IPS DF 4.7 (cell line): ENCODE measurements at regions not wholly inside any gene's neighbourhood (a gene's known extent, or its start where the extent isn't known, plus 50 kb on each side); places are given as distances from the start of the nearest gene placed in this dataset.
"Not testable (repeated sequence)": the region's sequence is repeated elsewhere in the genome, so short reads cannot be mapped to it uniquely, and the experiment has no call there.

ENCODE experiments used
- DNase-seq: peaks from one replicate; pipeline ENCODE4 v3.0.0-alpha.2; 2013; ENCODE audit warnings: low spot score; ENCODE audit errors: extremely low read depth

- DNase-seq, result no peak
Measured at GRCh38 chr13:90613076-90613795, 734.3 kb upstream of the MIR17HG start.

GRCh38 chr13:90615236-90615635, 732.3 kb upstream of the MIR17HG start:
- no peak for DNase-seq

DNA sequence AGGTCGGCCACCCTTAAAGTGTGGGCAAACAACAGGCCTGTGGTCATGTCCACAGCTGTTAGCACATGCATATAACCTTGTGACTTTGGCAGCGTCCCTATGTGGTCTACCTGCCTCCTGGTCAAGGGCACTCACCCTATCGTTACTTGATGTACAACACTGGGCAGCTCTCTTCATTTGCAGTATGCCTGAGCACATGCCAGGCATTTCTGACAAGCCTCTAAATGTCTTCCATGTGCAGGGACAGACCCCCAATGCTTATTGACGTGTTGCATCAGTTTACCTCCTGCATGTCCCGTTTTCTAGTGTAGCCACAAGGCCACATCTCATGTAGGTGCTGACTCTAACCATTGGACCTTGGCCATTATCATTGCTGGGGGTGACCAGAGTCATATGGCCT, 731.7 kb upstream of the MIR17HG start:
- no peak for DNase-seq

- no peak for DNase-seq
Measured at GRCh38 chr13:90618133-90618532, 729.4 kb upstream of the MIR17HG start.

- DNase-seq, result no peak
Measured at GRCh38 chr13:90622541-90622940, 724.9 kb upstream of the MIR17HG start.

DNA sequence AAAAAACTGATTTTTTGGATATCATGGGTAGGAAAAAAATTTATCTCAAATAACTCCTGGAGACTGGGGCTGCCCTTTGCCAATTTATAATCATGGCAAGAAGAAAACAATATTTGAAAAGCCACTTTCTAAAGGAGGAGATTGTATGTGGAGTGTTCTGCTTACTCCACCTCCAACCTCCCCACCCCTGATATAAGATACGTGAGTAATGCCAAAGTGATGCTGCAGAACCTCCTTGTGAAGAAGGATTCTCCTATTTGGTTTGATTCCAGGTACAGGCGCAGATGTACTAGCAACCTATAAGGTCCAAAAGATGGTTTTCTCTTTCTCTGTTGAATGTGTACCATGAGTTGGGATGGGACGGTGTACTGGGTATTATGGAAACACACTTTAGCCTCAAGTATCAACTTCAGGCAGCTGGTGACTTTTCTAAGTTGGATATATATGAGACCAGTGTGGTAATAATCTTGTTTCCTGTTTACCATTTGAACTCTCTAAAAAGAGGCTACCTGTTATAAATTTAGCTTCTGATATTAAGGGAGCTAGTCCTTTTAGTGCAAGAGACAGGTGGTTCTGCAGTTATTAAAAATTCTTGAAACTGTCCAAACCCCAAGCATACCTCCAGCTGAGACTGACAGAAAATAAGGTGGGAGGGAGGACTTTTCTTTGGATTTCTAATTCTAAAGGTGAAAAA, 724.0 kb upstream of the MIR17HG start:
- DNase-seq, result no peak

DNA sequence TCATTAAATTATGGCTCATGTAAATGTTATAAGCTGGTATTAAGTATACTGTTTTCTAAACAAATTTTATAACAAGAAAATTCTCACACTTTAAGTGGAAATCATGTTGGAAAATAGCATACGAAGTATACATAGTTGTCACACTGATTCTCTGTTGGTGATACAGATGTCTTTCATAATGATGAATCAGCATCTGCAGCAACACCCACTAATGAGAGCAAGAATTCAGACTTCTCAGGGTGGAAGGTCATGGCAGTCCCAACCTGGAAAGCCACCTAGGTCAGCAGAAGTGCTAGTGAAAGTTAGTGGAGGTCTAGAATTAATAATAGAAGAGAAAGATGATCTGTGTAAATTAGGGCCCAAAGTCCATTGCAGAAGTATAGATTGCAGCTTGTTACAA, 719.7 kb upstream of the MIR17HG start:
- DNase-seq, result no peak

- DNase-seq, result no peak
Measured at GRCh38 chr13:90628471-90628870, 719.0 kb upstream of the MIR17HG start.

DNA sequence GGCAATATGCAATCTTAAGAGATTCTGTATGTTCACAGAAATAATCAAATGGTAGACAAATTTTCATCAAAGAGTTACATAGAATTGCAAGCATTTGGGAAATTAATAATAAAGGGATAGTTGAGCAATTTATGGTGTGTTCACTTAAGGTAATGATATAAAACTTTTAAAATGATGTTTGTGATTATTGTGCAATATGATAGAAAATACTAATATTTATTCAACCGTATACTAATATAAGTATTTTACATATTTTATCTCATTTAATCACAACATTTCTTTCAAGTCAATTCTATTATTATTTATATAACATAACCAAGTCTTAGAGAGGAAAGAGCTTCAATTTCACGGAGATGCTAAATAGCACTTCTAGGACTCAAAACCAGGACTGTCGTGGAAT, 716.8 kb upstream of the MIR17HG start:
- DNase-seq, result no peak

DNA sequence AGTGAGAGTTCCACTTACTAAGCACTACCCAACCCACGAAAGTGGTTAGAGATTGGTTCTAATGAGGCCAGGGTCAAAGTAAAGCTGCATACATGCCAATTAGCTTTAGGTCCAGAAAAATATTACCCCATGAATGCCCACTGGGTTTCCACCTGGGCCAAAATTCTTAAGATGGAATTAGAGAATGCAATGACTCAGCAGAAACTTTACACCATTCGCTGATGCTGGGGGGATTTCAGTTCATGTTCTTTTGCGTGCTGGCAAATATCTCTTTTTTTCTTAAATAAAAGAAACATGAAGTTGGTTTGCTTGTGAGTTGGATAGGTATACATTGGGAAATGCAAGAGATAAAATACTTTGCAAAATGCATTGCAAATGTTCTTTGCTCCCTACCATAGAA, 715.3 kb upstream of the MIR17HG start:
- no peak for DNase-seq

DNA sequence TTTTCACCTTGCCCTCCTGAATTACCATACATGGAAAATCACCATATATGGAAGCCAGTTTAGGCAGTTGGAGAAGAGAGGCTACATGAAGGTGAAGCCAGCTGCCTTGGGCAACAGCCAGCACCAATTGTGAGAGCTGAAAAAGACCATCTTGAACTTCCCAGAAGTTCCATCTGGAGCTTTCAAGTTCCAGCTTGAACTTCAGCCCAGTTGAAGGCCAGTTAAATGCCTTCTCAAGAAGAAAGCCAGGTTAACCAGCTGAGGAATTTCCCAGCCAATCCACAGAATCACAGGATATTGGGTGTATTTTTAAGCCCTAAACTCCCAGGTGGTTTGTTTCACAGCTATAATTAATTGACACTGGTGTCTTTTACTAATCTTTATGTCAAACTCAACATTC, 713.6 kb upstream of the MIR17HG start:
- no peak for DNase-seq

DNA sequence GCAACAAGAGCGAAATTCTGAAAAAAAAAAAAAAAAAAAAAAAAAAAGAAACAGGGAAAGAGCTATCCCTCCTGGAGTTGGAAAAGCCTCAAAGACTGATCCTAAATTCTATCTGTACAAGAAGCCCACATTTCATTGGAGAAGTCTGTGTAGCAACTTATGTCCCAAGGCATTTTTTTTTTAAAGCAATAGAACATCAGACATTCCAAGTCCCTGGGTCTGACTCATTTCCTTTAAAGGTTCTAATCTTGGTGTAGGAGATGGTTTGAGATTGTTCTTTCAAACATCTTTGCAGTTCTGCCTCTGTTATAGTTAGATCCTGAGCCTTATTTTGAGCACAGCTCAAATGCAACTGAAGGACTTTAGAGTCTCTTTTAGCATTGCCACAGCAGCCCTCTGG, 706.5 kb upstream of the MIR17HG start:
- DNase-seq, result no peak

DNA sequence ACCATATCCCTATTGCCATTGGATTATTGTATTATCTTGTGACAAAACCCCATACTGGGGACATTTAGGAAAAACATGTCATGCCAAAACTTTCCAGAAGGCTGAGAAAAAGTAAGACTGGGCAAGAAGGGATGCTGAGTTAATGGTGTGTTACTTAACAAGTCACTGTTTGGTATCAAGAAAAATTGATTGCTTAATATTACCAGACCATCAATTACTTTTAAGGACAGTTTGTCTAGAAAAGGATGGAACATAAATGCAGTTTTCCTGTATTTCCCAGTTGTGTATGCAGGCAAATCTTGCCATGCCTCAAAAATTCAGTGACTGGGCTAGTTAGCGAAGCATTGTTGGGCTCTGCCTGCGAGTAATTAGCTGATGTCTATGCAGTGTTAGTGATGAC, 705.6 kb upstream of the MIR17HG start:
- DNase-seq, result no peak

DNA sequence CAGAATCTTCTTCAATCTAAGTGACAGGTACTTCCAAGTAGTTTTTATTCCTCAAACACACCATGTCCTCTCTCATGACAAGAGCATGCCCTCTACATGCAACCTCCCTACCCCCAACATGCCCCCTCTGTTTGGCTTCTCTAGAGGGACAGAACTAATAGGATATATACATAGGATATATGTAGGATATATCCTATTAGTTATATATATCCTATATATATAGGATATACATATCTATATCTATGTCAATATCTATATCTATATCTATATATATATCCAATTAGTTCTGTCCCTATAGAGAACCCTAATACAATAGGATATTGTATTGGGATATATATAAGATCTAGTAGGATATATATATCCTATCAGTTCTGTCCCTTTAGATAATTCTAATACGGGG, 701.9 kb upstream of the MIR17HG start:
- DNase-seq, result no peak

DNA sequence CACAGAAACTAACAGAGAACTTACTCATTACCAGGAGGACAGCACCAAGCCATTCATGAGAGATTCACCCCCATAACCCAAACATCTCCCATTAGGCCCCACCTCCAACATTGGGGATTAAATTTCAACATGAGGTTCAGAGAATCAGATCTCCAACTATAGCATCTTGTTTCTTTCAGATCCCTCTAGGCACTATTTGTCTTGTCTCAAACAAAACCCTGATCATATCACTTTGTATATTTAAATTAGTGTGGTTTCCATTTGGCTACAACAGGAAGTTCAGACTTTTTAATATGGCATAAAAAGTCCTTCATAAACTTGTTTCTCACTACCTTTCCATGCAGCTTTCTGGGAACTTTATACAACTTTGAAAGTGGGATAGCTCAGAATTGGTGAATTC, 699.0 kb upstream of the MIR17HG start:
- no peak for DNase-seq

DNA sequence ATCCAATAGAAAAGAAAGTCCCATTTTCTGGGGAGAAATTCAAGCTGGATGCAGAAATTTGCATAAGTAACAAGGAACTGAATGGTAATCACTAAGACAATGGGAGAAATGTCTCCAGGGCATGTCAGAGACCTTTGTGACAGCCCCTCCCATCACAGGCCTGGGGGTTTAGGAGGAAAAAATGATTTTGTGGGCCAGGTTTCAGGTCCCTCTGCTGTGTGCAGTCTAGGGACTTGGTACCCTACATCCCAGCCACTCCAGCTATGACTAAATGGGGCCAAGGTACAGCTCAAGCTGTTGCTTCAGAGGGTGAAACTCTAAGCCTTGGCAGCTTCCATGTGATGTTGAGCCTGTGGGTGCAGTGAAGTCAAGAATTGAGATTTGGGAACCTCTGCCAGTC, 695.5 kb upstream of the MIR17HG start:
- DNase-seq, result no peak

DNA sequence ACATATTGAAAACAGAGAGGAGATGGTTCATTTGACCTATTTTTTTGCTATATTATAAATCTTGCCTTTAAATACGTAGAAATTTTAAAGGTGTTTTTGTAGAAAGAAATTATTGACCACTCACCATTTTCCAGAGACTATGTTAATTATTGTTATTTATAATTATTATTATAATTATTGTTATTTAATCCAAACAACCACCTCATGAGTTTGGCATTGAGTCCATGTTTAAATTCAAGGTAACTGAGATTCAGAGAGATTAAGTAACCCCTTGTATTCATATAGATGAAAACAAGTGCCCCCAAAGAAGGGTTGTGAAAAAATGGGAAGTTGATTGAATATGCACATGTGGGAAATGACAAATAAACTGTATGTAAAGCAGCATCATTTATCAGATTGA, 692.5 kb upstream of the MIR17HG start:
- no peak for DNase-seq

DNA sequence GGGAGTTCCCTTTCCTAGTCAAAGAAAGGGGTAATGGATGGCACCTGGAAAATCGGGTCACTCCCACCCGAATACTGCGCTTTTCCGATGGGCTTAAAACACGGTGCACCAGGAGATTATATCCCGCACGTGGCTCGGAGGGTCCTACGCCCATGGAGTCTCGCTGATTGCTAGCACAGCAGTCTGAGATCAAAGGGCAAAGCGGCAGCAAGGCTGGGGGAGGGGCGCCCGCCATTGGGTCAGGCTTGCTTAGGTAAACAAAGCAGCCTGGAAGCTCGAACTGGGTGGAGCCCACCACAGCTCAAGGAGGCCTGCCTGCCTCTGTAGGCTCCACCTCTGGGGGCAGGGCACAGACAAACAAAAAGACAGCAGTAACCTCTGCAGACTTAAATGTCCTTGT, 683.3 kb upstream of the MIR17HG start:
- not testable (repeated sequence) for DNase-seq

DNA sequence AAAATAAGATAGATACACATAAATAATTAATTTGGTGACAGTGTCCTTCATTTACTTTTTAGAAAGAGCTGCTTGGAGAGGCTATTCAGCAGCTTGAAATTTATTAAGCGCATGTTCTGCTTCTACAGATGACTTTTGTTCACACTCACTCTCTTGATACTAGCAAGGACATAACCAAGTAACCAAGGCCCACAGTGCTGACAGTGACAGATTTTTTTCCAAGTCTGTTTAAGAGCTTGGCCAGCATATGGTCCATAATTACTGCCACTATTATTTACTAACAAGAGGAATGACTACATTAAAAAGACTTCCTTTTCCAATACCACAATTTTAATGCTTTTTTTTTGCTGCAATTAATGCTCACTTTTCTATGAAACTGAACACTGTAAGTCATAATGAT, 673.7 kb upstream of the MIR17HG start:
- no peak for DNase-seq

GRCh38 chr13:90675129-90675528, 672.4 kb upstream of the MIR17HG start:
- DNase-seq, result no peak

DNA sequence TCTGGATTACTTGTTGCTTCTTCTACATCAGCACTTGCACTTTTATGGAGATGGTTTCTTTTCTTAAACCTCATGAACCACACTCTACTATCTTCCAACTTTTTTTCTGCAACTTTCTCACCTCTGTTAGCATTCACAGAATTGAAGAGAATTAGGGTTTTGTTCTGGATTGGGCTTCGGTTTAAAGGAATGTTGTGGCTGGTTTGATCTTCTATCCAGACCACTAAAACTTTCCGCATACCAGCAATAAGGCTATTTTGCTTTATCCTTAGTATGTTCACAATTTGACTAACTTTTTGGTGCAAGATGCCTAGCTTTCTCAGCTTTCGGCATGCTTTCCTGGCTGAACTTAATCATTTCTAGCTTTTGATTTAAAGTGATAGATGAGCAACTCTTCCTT, 666.7 kb upstream of the MIR17HG start:
- DNase-seq, result no peak

GRCh38 chr13:90683711-90684131, 663.8 kb upstream of the MIR17HG start:
- no peak for DNase-seq

GRCh38 chr13:90686442-90686841, 661.0 kb upstream of the MIR17HG start:
- DNase-seq, result no peak
